ENCODE measurements at regions not wholly inside any gene's neighbourhood (a gene's known extent, or its start where the extent isn't known, plus 50 kb on each side); places are given as distances from the start of the nearest gene placed in this dataset.
A peak's percentile ranks its signal among the peaks of the same experiment; 100 is the strongest.

GRCh38 chr12:107472308-107472707 is 213.3 kb upstream of the PWP1 start:
- Histone ChIP-seq H3K36me3 (ENCODE audit: control insufficient read depth in 4 of 4, insufficient read depth in 4 of 4, low read length in 4 of 4) (no peaks in the 10 kb centered on the region), H3K27ac (ENCODE audit: low read depth in 1 of 2, low read length in 1 of 2) (no peak overlapping the region), H3K27me3 (ENCODE audit: control insufficient read depth in 3 of 3, insufficient read depth in 3 of 3, low read length in 2 of 3) (no peaks in the 10 kb centered on the region), H3K4me1 (ENCODE audit: control insufficient read depth in 5 of 5, insufficient read depth in 5 of 5, low read length in 5 of 5) (peaks cover 0 to 2% (median 0%) of the 10 kb centered on the region in 5 donors), H3K9ac (ENCODE audit: insufficient read depth in 1 of 2, low read length in 2 of 2) (no peak overlapping the region), H3K4me3 (no peak overlapping the region), H3K9me3 (ENCODE audit: control insufficient read depth in 4 of 4, insufficient read depth in 3 of 4, low read length in 3 of 4) (no peaks in the 10 kb centered on the region)
- TF ChIP-seq CTCF (IDR thresholded peaks at IDR 0.05; ENCODE audit: control extremely low read depth, extremely low read depth), result no peak
- no peak for DNase-seq
- 72 to 93% methylated on average over 6 of the region's 6 CpGs for WGBS, 2 donors
- ATAC-seq (ENCODE audit: insufficient read depth, low FRiP score), result no peak

- 81 to 91% methylated on average over 9 of the region's 9 CpGs for WGBS, 2 donors
- Histone ChIP-seq H3K27ac (ENCODE audit: low read depth in 1 of 2, low read length in 1 of 2) (no peak overlapping the region), H3K27me3 (ENCODE audit: control insufficient read depth in 3 of 3, insufficient read depth in 3 of 3, low read length in 2 of 3) (no peaks in the 10 kb centered on the region), H3K4me1 (ENCODE audit: control insufficient read depth in 5 of 5, insufficient read depth in 5 of 5, low read length in 5 of 5) (no peaks in the 10 kb centered on the region), H3K9me3 (ENCODE audit: control insufficient read depth in 4 of 4, insufficient read depth in 3 of 4, low read length in 3 of 4) (no peaks in the 10 kb centered on the region), H3K36me3 (ENCODE audit: control insufficient read depth in 4 of 4, insufficient read depth in 4 of 4, low read length in 4 of 4) (no peaks in the 10 kb centered on the region), H3K9ac (ENCODE audit: insufficient read depth in 1 of 2, low read length in 2 of 2) (no peak overlapping the region), H3K4me3 (no peak overlapping the region)
- no peak for TF ChIP-seq CTCF (IDR thresholded peaks at IDR 0.05; ENCODE audit: control extremely low read depth, extremely low read depth)
- ATAC-seq (ENCODE audit: insufficient read depth, low FRiP score) (peak; percentile 8), DNase-seq (no peak)
Measured at GRCh38 chr12:107474099-107474498, 211.5 kb upstream of the PWP1 start.

GRCh38 chr12:107474639-107475539 is 210.7 kb upstream of the PWP1 start:
- WGBS, 2 donors, result 57 to 69% methylated on average over 4 of the region's 4 CpGs

More at GRCh38 chr12:107474639-107475539, 210.7 kb upstream of the PWP1 start:
- no peak overlapping the region for H3K9ac ChIP-seq (ENCODE audit: insufficient read depth in 1 of 2, low read length in 2 of 2)
- H3K9me3 ChIP-seq (ENCODE audit: control insufficient read depth in 4 of 4, insufficient read depth in 3 of 4, low read length in 3 of 4), result no peaks in the 10 kb centered on the region
- TF ChIP-seq CTCF (IDR thresholded peaks at IDR 0.05; ENCODE audit: control extremely low read depth, extremely low read depth), result no peak
- ATAC-seq (ENCODE audit: insufficient read depth, low FRiP score) (no peak), DNase-seq (no peak)
- no peaks in the 10 kb centered on the region for H3K4me1 ChIP-seq (ENCODE audit: control insufficient read depth in 5 of 5, insufficient read depth in 5 of 5, low read length in 5 of 5)
- H3K36me3 ChIP-seq (ENCODE audit: control insufficient read depth in 4 of 4, insufficient read depth in 4 of 4, low read length in 4 of 4), result no peaks in the 10 kb centered on the region
- no peak overlapping the region for H3K27ac ChIP-seq (ENCODE audit: low read depth in 1 of 2, low read length in 1 of 2)
- no peak overlapping the region for H3K4me3 ChIP-seq
- H3K27me3 ChIP-seq (ENCODE audit: control insufficient read depth in 3 of 3, insufficient read depth in 3 of 3, low read length in 2 of 3), result no peaks in the 10 kb centered on the region

Measured in lung (tissue), 11 donors.